Karpas-422 (cell line): ENCODE measurements at regions not wholly inside any gene's neighbourhood (a gene's known extent, or its start where the extent isn't known, plus 50 kb on each side); places are given as distances from the start of the nearest gene placed in this dataset.

Experiments used
- DNase-seq: peaks from one replicate; pipeline ENCODE4 v3.0.0-alpha.2; 2015
- H2AFZ ChIP-seq: fragments of 200-600 bp; sonication (generic); 2 replicates; pipeline ENCODE4 v1.6.1; 2014; ENCODE audit warnings: antibody characterized with exemption, low read length, mixed read lengths
- H3K27ac ChIP-seq: fragments of 200-600 bp; sonication (generic); 2 replicates; pipeline ENCODE4 v1.5.1; 2014; ENCODE audit warnings: mild to moderate bottlenecking, low read length, moderate library complexity
- H3K27me3 ChIP-seq: fragments of 200-600 bp; sonication (generic); 2 replicates; pipeline ENCODE4 v1.6.1; 2014; ENCODE audit warnings: low read length, mixed read lengths
- H3K36me3 ChIP-seq: fragments of 200-600 bp; sonication (generic); 2 replicates; pipeline ENCODE4 v1.6.1; 2014; ENCODE audit warnings: low read length, mixed read lengths; ENCODE audit not compliant: insufficient read depth
- H3K4me1 ChIP-seq: fragments of 200-600 bp; sonication (generic); 2 replicates; pipeline ENCODE4 v1.6.1; 2014; ENCODE audit warnings: mild to moderate bottlenecking, low read length, mixed read lengths
- H3K4me2 ChIP-seq: fragments of 200-600 bp; sonication (generic); 2 replicates; pipeline ENCODE4 v1.6.1; 2014; ENCODE audit warnings: low read length, low read depth, mild to moderate bottlenecking; ENCODE audit not compliant: poor library complexity, severe bottlenecking
- H3K4me3 ChIP-seq: fragments of 200-600 bp; sonication (generic); 2 replicates; pipeline ENCODE4 v1.5.1; 2014; ENCODE audit warnings: mild to moderate bottlenecking, antibody characterized with exemption, low read length, mixed read lengths
- H3K79me2 ChIP-seq: fragments of 200-600 bp; sonication (generic); 2 replicates; pipeline ENCODE4 v1.6.1; 2014; ENCODE audit warnings: mild to moderate bottlenecking, low read length, mixed read lengths
- H3K9ac ChIP-seq: fragments of 200-600 bp; sonication (generic); 2 replicates; pipeline ENCODE4 v1.6.0; 2014; ENCODE audit warnings: low read length
- H3K9me2 ChIP-seq: fragments of 200-600 bp; sonication (generic), shearing (Covaris generic); replicated peaks from 2 replicates; pipeline ENCODE4 v1.6.0; 2014; ENCODE audit warnings: mild to moderate bottlenecking, low read length, moderate library complexity; ENCODE audit not compliant: insufficient read depth
- H3K9me3 ChIP-seq: fragments of 300-700, 200-600 bp; sonication (generic); 2 replicates; pipeline ENCODE4 v1.6.1; 2014; ENCODE audit warnings: low read length, mixed read lengths
- H4K20me1 ChIP-seq: fragments of 200-600 bp; sonication (generic); 2 replicates; pipeline ENCODE4 v1.6.1; 2014; ENCODE audit warnings: mild to moderate bottlenecking, antibody characterized with exemption, low read length, low read depth; ENCODE audit not compliant: insufficient read depth

DNA sequence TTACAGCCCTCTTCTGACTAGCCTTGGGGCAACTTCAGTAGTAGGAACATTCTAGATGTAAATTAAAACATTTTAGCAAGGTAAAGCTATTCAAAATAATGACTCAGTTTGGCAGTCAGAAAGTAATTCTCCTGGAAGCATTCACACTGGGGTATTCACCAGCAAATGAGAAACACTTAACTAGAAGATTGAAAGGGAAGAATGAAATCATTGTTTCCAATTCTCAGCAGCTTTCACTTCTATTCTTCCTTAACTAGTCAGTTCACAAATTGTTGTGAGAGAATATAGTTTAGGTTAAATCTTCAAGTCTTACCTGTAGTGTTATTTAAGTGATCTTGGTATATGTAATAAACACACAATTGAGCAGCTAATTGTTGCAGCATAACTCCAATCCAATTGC lies 1135.6 kb upstream of the FAM98A start:
- no peak overlapping the region for H2AFZ ChIP-seq
- no peak for DNase-seq
- H3K27me3 ChIP-seq, result no peaks in the 10 kb centered on the region
- H3K9ac ChIP-seq, result no peak overlapping the region
- no peak overlapping the region for H3K27ac ChIP-seq
- H3K9me2 ChIP-seq, result no peaks in the 10 kb centered on the region
- H3K4me2 ChIP-seq, result no peak overlapping the region
- H3K4me3 ChIP-seq, result no peak overlapping the region
- H3K79me2 ChIP-seq, result no peaks in the 10 kb centered on the region
- H4K20me1 ChIP-seq, result no peaks in the 10 kb centered on the region
- no peaks in the 10 kb centered on the region for H3K36me3 ChIP-seq
- H3K4me1 ChIP-seq, result no peaks in the 10 kb centered on the region
- H3K9me3 ChIP-seq, result no peaks in the 10 kb centered on the region

DNA sequence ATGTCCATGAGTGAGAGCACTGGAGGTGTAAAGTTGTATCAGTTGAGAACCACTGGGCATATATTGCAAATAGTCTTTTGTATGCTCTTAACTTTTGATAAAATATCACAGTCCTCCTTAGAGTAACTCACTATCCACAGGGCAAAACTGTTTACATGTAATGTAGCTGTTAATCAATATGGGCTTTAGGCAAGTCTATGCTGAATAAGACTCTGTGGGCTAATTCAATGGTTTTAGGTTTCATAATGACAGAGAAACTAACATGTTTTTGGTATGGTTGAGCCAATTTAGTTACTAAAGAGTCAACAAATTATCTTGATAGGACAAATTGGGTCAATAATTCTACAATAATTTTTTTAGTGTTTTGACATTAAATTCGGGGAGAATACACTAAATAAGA lies 1134.9 kb upstream of the FAM98A start:
- H3K4me1 ChIP-seq, result no peaks in the 10 kb centered on the region
- no peak overlapping the region for H3K4me2 ChIP-seq
- H3K79me2 ChIP-seq, result no peaks in the 10 kb centered on the region
- H3K27ac ChIP-seq, result no peak overlapping the region
- no peak overlapping the region for H3K4me3 ChIP-seq
- H3K27me3 ChIP-seq, result no peaks in the 10 kb centered on the region
- no peak for DNase-seq
- no peaks in the 10 kb centered on the region for H3K36me3 ChIP-seq
- no peaks in the 10 kb centered on the region for H3K9me3 ChIP-seq
- H4K20me1 ChIP-seq, result no peaks in the 10 kb centered on the region
- no peak overlapping the region for H2AFZ ChIP-seq
- no peaks in the 10 kb centered on the region for H3K9me2 ChIP-seq
- H3K9ac ChIP-seq, result no peak overlapping the region

- Histone ChIP-seq H3K4me1 (no peaks in the 10 kb centered on the region), H3K79me2 (no peaks in the 10 kb centered on the region), H3K9me2 (no peaks in the 10 kb centered on the region), H4K20me1 (no peaks in the 10 kb centered on the region), H3K36me3 (no peaks in the 10 kb centered on the region), H3K9ac (no peak overlapping the region), H2AFZ (no peak overlapping the region), H3K27ac (no peak overlapping the region), H3K4me3 (no peak overlapping the region), H3K4me2 (no peak overlapping the region), H3K9me3 (no peaks in the 10 kb centered on the region), H3K27me3 (no peaks in the 10 kb centered on the region)
- DNase-seq, result no peak
Measured at GRCh38 chr2:34731292-34731691, 1132.2 kb upstream of the FAM98A start.

- H3K79me2 ChIP-seq, result no peaks in the 10 kb centered on the region
- no peak overlapping the region for H2AFZ ChIP-seq
- H3K27ac ChIP-seq, result no peak overlapping the region
- no peak overlapping the region for H3K4me3 ChIP-seq
- no peak for DNase-seq
- no peak overlapping the region for H3K9ac ChIP-seq
- H3K9me3 ChIP-seq, result no peaks in the 10 kb centered on the region
- no peaks in the 10 kb centered on the region for H3K4me1 ChIP-seq
- no peak overlapping the region for H3K4me2 ChIP-seq
- no peaks in the 10 kb centered on the region for H3K27me3 ChIP-seq
- H4K20me1 ChIP-seq, result no peaks in the 10 kb centered on the region
- no peaks in the 10 kb centered on the region for H3K36me3 ChIP-seq
- no peaks in the 10 kb centered on the region for H3K9me2 ChIP-seq
Measured at GRCh38 chr2:34729845-34730244, 1130.7 kb upstream of the FAM98A start.

DNA sequence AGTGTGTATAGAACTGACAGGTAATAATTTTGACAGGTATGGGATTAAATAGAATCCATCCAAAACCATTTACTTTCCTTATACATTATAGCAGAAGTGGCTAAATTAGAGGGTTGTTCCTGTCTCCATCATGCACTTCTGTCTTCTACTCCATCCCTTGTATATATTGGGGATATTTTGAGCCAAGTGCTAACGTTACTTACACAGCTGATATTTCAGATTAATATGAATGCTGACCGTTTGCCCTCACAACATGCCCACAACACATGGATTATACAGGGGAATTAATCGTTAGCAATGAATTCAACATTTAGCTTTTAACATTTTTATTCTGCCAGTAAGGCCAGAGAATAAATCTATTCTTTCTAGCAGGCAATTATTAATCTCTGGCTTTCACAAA lies 1125.0 kb upstream of the FAM98A start:
- Histone ChIP-seq H3K9ac (no peak overlapping the region), H3K79me2 (no peaks in the 10 kb centered on the region), H3K4me3 (no peak overlapping the region), H3K4me2 (no peak overlapping the region), H3K27me3 (no peaks in the 10 kb centered on the region), H3K27ac (no peak overlapping the region), H2AFZ (no peak overlapping the region), H3K9me2 (no peaks in the 10 kb centered on the region), H3K9me3 (no peaks in the 10 kb centered on the region), H4K20me1 (no peaks in the 10 kb centered on the region), H3K4me1 (no peaks in the 10 kb centered on the region), H3K36me3 (no peaks in the 10 kb centered on the region)
- no peak for DNase-seq

DNA sequence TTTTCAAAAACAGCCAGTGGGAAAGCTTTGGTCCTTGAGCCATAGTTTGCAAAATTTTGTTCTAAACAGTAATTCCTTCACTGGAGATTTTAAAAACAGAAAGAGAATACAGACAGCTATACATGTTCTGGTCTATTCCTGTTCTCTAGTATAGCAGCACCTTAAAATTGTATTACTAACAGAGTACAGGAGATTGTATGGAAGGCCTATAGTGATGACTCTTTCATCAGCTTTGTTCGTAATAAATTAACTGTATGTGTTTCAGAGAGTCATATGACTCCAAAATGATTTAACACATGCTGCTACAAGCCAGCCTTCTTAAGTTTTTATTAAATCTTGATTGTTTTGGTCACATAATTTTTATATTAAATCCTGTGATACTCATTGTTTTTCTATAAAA lies 1124.6 kb upstream of the FAM98A start:
- Histone ChIP-seq H3K27me3 (no peaks in the 10 kb centered on the region), H3K4me1 (no peaks in the 10 kb centered on the region), H3K27ac (no peak overlapping the region), H3K4me3 (no peak overlapping the region), H3K79me2 (no peaks in the 10 kb centered on the region), H3K9me3 (no peaks in the 10 kb centered on the region), H3K9me2 (no peaks in the 10 kb centered on the region), H3K9ac (no peak overlapping the region), H2AFZ (no peak overlapping the region), H3K4me2 (no peak overlapping the region), H3K36me3 (no peaks in the 10 kb centered on the region), H4K20me1 (no peaks in the 10 kb centered on the region)
- no peak for DNase-seq

DNA sequence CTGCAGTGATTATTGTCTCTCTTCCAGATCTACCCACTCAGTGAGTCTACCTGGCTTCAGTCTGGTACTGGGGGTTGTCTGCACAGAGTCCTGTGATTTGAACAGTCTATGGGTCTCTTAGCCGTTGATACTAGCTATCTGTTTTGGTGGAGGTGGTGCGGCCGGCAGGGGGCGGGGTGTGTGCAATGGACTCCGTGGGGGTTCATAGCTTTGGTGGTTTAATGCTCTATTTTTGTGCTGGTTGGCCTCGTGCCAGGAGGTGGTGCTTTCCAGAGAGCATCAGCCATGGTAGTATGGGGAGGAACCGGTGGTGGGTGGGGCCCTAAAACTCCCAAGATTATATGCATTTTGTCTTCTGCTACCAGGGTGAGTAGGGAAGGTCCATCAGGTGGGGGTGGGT lies 1120.1 kb upstream of the FAM98A start:
- no peaks in the 10 kb centered on the region for H3K27me3 ChIP-seq
- H3K27ac ChIP-seq, result no peak overlapping the region
- no peaks in the 10 kb centered on the region for H4K20me1 ChIP-seq
- no peak overlapping the region for H3K4me3 ChIP-seq
- no peaks in the 10 kb centered on the region for H3K9me2 ChIP-seq
- H3K4me1 ChIP-seq, result no peaks in the 10 kb centered on the region
- H3K9me3 ChIP-seq, result no peaks in the 10 kb centered on the region
- no peaks in the 10 kb centered on the region for H3K36me3 ChIP-seq
- H2AFZ ChIP-seq, result no peak overlapping the region
- no peak for DNase-seq
- H3K9ac ChIP-seq, result no peak overlapping the region
- H3K4me2 ChIP-seq, result no peak overlapping the region
- H3K79me2 ChIP-seq, result no peaks in the 10 kb centered on the region

DNA sequence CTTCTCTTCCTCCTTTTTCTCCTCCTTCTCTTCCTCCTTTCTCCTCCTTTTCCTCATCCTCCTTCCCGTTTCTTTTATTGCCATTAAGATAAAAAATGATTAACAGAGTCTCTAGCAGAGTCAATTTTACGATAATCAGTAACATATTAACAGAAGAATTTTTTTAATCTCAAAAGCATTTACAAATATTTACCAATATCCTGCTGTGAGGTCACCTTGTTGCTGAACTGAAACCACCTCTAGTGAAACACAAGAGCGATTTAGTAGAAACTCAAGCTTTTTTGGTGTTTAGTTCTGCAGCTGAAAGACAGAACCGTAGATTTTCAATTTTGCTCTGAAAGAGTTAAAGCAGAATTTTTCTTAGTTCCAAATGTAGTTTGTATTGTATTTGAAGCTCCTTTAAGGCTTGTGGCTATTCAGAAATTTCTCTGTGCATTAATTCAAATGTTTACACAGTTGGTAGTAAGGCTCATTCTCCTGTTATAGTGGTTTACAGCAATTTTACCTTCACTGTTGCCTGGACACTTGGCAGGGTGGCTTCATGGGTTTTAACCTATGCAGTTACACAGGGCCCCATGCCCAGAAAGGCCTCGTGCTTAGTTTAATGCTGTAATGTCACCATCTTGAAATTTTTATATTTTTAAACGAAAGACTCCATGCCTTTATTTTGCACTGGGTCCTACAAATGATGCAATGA lies 1106.6 kb upstream of the FAM98A start:
- no peak for DNase-seq
- no peaks in the 10 kb centered on the region for H3K36me3 ChIP-seq
- H3K4me2 ChIP-seq, result no peak overlapping the region
- H3K27me3 ChIP-seq, result no peaks in the 10 kb centered on the region
- H4K20me1 ChIP-seq, result no peaks in the 10 kb centered on the region
- H3K4me3 ChIP-seq, result no peak overlapping the region
- H3K27ac ChIP-seq, result no peak overlapping the region
- no peaks in the 10 kb centered on the region; the same call in 1 of the 2 replicates for H3K9me3 ChIP-seq
- no peaks in the 10 kb centered on the region; the same call in 1 of the 2 replicates for H3K9me2 ChIP-seq
- no peaks in the 10 kb centered on the region for H3K79me2 ChIP-seq
- no peak overlapping the region for H3K9ac ChIP-seq
- H2AFZ ChIP-seq, result no peak overlapping the region
- no peaks in the 10 kb centered on the region for H3K4me1 ChIP-seq
